ENCODE measurements at regions not wholly inside any gene's neighbourhood (a gene's known extent, or its start where the extent isn't known, plus 50 kb on each side); places are given as distances from the start of the nearest gene placed in this dataset.

GRCh38 chr14:40955131-40955505 lies 651.6 kb upstream of the LRFN5 start:
- no peak for TF ChIP-seq CTCF (IDR thresholded peaks at IDR 0.05)
- no peak for TF ChIP-seq GATA3 (IDR thresholded peaks at IDR 0.05; ENCODE audit: borderline replicate concordance)
- TF ChIP-seq RAD21 (conservative IDR thresholded peaks at IDR 0.05 in 1 of 2, IDR thresholded peaks at IDR 0.05 in 1 of 2), result no peak
- TF ChIP-seq CEBPB (IDR thresholded peaks at IDR 0.05), result no peak
- TF ChIP-seq POLR2A (IDR thresholded peaks at IDR 0.05; ENCODE audit: low read length), result no peak

Data from A549 (cell line).